ENCODE measurements at regions not wholly inside any gene's neighbourhood (a gene's known extent, or its start where the extent isn't known, plus 50 kb on each side); places are given as distances from the start of the nearest gene placed in this dataset.
"Not testable (repeated sequence)": the region's sequence is repeated elsewhere in the genome, so short reads cannot be mapped to it uniquely, and the experiment has no call there.

DNA sequence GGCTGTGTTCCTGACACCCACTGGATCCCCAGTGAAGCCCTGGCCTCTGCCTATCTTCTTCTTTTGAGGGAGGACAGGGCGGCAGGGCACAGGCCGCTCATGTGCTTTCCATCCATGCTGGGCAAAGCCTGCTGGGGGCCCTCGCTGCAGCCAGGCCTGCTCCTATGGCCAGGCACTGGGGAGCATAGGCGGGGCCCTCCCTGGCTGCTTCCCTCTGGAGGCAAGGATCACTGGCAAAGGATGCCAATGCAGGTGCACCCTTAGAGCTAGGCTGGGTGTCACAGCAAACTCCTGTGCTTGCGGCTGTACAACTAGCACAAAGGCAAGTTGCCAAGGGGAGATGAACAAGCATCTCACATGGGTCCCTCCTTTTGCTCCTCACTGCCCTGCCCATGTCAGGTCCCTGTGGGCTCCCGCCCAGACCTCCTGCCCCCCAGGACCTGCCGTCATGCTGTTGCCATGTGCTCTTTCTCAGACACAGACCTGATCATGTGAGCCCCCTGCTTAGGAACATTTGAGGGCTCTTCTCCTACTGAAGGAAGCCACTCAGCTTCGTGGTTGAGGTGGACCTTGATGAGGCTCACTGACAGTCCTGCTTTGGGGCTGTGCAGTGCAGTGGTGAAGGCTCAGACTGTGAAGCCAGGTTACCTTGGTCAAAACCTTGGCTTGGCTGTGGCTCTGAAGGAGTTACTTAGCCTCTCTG is 393.6 kb downstream of the PTPRU start:
- intact Hi-C loops (cut with DNase I), result no loop called here
- no peak for ATAC-seq
- no peak for DNase-seq (ENCODE audit: low spot score)

DNA sequence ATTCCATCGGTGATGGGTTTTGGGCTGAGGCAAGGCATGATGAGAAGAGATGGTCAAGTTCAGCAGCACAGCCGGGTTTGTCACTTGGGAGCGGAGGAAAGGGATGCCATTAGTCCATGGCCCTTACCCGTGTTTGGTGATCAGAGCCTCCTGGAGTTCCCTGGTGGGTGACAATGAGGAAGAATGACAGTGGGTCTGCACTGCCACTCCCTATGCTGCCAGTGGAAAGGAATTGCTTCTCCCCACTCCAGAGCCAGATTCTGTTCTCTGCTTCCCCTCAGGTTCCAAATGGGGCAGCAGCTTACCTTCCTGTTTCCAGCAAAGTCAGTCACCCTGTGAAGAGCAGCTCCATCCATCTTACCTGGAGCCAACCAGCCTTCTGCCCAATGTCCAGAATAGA is 393.1 kb downstream of the PTPRU start:
- ATAC-seq (no peak), DNase-seq (ENCODE audit: low spot score) (no peak)
- intact Hi-C loops (cut with DNase I), result no loop called here

DNA sequence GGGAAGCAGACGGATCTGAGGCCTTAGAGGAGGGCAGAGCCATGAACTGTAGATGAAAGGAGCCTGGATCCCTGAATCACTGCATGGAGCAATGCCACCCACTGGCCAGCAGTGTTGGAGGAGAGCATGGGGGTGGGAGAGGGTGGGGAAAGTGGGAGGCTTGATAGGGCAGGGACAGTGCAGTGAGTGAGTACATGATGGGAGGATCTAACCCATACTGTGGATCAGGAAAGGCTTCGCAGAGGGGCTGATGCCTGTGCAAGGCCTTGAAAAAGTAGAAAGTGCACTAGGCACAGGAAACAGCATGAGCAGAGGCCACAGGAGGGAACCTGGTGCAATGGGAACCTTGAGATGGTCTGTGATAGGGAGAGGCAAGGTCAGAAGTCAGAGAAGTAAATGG is 391.9 kb downstream of the PTPRU start:
- intact Hi-C loops (cut with DNase I), result no loop called here
- no peak for DNase-seq (ENCODE audit: low spot score)
- no peak for ATAC-seq

DNA sequence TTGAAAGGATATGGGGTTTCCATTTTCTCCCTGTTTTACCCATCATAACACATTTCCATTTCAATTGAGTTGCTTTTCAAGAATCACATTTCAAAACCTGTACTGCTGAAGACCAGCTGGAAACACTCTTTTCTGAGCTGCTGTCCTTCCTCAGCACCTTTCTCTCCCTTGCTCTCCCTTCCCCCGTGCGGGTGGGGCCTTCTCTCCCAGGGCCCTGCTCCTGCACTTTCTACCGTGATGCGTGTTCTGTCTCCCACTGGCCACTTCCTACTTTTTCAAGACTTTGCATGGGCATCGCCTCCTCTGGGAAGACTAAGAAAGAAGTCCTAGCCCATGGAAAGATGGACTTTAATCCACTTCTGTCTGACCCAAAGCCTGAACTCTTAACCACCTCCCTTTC is 390.4 kb downstream of the PTPRU start:
- intact Hi-C loops (cut with DNase I), result no loop called here
- ATAC-seq, result no peak
- no peak for DNase-seq (ENCODE audit: low spot score)

DNA sequence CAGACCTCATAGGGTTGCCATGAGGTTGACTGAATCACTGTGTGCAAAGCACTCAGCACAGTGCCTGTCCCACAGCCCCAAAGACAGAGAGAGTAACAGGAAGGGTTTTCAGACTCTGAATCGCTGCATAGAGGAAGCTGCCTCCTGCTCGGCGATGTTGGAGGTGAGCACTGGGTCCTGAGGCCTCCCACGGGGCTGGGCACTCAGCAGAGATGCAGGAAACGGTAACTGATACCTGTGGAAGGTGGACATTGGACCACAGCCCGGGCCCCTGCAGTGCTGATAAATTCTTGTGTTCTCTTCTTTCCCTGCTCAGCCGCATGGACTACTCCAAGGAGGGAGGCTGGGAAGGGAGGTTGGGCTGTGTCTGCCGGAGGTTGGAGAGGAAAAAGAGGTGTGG is 389.7 kb downstream of the PTPRU start:
- intact Hi-C loops (cut with DNase I), result no loop called here
- DNase-seq (ENCODE audit: low spot score) (no peak), ATAC-seq (no peak)

DNA sequence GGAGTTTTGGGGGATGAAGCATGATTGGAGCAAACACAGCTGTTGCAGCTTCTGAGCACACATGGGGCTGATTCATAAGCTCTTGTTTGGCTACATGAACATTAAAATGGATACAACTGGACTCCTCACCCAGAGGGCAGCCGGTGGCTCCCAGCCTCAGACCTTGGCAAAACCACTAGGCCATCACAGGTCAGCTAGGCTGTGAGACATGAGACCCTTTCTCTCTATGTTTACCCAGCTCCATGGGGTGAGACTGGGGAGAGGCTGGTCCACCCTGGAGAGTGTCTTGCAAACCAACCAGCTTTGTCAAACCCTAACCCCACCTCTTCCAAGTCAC is 388.7 kb downstream of the PTPRU start:
- DNase-seq (ENCODE audit: low spot score) (no peak), ATAC-seq (no peak)
- intact Hi-C loops (cut with DNase I), result no loop called here

DNA sequence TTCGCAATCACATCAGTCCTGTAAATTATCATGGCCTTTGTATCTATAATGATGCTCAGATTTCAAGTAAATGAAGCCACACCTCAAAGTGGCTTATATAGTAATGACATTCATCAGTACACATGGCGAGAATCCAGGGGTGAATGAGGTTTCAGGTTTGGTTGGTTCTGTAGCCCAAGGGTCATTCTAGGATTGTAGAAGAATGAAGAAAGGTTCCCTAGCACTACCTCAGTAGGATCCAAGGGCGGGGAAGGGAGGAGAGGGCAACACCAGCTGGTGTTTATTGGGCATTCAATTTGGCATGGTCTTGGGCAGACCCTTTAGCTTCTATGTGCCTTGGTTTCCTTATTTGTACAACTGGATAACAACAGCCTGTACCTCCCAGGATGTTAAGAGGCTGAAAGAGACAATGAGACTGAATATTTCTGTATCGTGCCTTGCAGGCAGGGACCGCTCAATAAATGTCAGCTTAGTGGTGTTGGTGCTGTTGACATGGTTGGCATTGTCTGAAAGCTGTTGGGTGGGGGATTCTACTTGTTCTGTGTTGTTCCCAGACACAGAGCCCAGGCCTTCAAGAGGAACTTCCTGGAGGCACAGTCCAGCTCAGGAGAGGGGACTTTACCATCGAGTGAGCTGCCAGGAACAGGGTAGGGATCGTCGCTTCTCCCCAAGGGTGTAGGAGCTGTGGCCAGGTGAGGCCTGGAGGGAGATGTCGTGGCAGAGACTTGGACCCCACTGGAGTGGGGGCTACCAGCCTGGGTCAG is 388.2 kb downstream of the PTPRU start:
- DNase-seq (ENCODE audit: low spot score), result no peak
- intact Hi-C loops (cut with DNase I), result no loop called here
- no peak for ATAC-seq

DNA sequence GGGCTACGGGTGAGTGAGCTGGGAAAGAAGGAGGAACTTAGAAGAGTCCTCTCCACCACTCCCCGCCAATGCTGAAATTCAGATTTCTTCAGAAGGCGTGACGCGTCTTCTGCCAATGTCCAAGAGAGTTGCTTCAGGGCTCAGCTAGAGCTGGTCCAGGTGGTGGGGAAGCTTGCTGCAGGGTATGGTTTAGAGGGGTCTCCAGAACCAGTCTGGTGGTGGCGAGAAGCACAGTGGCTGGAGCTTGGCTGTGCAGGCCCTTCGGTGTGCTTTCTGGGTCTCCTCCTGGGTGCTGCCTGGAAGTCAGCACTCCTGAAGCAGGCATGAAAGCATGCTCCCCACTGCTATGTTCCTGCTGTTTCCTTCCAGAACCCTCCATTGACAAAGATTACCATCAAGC is 387.2 kb downstream of the PTPRU start:
- no peak for DNase-seq (ENCODE audit: low spot score)
- ATAC-seq, result no peak
- intact Hi-C loops (cut with DNase I), result no loop called here

DNA sequence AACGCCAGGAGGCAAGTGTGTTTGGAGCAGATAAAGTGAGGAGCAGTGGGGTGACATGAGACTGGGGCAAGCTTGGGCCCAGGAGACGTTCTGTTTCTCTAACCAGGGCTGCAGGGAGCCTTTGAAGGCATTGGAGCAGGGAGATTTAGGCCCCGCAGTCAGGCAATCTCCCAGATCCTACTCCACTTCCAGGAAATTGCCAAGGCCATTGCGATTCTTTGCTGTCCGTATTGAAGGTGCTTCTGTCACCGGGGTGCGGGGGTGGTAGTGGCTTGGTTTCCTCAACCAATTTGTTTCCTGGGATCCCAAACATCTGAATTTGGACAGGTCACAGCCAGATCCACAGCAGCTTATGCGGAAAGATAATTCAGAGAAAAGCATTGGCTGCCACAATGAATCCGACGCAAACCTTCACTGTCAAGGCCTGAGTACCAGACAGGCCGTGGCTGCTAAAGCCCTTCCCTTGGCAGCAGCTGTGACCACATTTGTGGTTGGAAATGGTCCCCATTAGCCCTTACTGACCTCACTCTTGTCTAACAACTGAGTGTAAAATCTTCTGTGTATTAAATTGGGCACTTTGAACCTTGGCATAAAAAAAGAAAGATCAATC is 385.6 kb downstream of the PTPRU start:
- intact Hi-C loops (cut with DNase I), result no loop called here
- ATAC-seq (no peak), DNase-seq (ENCODE audit: low spot score) (no peak)

DNA sequence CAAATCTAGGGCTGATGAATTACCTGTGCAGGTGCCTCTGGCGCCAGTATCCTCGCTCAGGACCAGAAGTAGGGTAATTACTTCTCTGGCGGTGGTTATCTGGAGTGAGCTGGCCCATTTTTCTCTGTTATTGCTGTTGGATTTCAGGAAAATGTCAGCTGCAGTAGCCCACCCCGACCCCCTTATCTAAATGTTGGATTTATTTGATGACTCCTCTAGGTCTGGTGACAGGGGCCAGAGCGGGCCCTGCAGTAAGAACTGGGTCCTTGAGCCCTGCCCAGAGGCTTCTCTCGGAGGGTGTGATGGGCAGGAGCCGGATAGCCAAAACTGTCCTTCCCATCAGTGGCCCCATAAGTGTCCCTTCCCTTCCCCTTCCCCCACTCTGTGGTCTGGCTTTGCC is 384.3 kb downstream of the PTPRU start:
- ATAC-seq (no peak), DNase-seq (ENCODE audit: low spot score) (no peak)
- intact Hi-C loops (cut with DNase I), result no loop called here

DNA sequence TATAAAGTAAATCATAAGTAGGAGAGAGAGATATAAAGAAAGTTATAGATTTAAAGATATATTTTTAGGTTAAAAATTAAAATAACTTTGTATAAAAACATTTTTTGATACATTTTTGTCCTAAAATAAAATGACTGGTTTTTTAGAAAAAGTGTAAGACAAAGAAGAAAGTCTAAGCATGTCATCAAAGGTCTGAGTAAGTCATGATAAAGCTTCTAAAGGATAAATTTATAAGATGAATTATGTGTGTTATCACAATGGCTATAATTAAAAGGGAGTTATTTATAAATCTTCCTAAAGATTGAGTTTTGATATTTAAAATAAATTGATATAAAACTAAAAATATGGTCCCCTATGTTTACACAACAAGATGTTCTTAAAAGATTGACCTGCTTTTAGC is 370.9 kb downstream of the PTPRU start:
- DNase-seq (ENCODE audit: low spot score), result no peak
- ATAC-seq, result no peak
- intact Hi-C loops (cut with DNase I), result no loop called here

DNA sequence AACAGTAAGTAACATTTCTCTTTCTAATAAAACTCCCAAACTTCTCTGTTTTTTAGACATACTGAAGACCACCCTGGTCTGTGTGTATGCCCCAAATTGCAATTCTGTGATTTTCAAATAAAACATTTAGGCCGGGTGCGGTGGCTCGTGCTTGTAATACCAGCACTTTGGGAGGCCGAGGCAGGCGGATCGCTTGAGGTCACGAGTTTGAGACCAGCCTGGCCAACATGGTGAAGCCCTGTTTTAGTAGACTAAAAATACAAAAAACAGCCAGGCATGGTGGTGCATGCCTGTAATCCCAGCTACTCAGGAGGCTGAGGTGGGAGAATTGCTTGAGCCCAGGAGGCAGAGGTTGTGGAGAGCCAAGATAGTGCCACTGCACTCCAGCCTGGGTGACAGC is 368.5 kb downstream of the PTPRU start:
- ATAC-seq; DNase-seq (ENCODE audit: low spot score); intact Hi-C loops (cut with DNase I): not testable (repeated sequence)

DNA sequence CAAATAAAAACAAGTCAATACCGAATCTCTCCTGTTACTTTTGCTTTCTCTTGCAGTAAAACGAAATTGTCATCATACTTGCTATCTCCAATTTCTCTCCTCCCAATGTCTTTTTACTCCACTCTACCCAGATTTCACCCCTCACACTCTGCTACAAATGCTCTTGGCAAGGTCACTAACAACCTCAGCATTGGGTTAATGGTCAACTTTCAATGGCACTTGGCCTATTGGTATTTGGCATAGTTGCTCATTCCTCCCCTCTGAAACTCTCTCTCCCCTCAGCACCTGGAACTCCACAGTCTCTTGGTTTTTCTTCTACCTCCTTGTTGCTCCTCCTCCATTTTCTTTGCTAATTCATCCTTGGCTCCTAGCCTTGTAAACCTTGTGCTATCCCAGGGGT is 367.3 kb downstream of the PTPRU start:
- intact Hi-C loops (cut with DNase I), result no loop called here
- no peak for ATAC-seq
- no peak for DNase-seq (ENCODE audit: low spot score)

DNA sequence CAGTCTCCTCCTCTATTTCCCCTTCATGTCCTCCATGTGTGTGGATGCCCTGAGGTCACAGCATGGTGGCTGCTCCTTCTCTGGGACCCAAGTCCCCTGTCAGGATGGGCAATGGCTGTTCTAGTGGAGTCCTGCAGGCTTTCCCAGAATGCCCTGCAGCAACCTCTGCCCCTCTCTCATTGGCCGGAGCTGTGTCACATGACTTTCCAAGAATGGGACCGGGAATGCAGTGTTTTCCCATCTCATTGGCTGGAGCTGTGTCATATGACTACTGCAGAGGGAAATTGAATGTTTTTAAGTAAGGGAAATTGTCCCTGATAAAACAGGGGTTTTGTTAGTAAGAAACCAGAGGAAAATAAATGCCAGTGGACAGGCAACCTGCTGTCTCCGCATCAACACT is 365.9 kb downstream of the PTPRU start:
- no peak for DNase-seq (ENCODE audit: low spot score)
- intact Hi-C loops (cut with DNase I), result no loop called here

DNA sequence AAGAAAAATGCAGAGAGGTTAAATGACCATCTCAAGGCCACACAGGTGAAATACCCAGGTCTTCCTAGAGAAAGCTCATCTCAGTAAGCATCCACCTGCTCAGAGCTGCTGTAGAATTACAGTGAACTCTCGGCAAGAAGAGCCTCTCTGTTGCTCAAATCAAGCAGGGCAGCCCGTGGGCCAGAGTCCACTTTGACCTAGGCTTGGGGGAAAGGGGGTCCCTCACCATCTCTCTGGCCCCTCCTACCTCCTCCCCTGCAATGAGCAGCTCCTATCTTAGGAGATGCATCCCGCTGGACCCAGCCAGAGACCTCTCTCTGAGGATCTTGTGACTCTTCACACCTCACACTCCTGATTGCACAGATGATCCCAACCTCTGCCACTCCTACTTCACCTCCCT is 364.7 kb downstream of the PTPRU start:
- ATAC-seq (no peak), DNase-seq (ENCODE audit: low spot score) (no peak)
- intact Hi-C loops (cut with DNase I), result no loop called here

More for the DNA sequence above, 365.9 kb downstream of the PTPRU start:
- no peak for ATAC-seq

DNA sequence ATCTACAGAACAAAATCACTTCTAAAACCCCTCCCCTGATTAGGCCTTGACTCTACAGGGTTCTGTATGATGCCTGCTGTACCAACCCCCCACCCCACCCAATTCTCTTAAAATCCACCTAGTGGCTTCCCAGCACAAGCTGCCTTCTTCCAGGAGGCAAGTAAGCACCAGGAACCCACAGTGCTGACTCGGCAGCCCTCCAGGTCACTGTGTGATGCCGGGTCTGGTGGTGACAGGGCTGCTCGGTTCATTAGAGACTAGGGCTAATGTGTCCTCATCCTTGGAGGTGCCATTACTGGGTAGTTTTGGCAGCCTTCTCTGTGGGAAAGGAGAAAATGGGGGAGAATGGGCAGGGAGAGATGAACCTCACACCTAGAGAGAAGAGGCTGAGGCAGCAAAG is 363.5 kb downstream of the PTPRU start:
- intact Hi-C loops (cut with DNase I), result no loop called here
- DNase-seq (ENCODE audit: low spot score), result no peak
- ATAC-seq, result no peak

DNA sequence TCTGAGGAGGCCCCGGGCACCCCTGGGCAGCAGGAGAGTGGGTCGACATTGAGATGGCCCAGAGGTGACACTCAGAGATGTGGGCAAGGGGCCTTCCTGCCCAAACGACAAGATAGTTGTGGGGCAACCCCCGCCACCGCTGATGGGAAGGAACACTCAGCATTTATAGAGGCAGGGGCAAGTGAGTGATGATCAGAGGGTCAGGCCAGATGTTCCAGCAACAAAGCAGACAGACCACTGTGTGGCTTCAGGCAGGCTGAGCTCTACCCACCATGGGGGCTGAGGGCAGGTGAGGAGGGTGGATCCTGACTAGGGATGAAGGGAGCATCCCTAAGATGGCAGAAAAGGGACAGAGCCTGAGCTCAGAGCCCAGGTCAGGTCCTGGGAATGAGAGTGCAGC is 362.7 kb downstream of the PTPRU start:
- no peak for ATAC-seq
- DNase-seq (ENCODE audit: low spot score), result no peak
- intact Hi-C loops (cut with DNase I), result no loop called here

DNA sequence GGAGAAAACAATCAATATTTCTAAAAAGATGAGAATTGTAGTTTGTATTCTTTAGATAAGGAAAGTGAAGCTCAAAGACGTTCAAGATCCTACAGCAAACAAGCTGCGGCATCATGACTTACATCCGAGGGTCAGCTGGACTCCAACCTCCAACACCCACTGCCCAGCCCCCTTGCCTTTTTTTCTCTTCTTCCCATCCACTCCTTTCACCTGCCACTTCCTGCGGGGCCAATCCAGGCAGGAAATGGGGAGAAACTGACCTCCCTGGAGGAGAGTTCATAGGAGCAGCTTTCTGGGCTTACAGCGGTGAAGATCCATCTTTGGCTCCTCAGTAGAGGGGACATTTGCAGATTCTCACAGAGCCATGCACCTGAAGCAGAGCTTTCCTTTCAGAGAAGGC is 361.5 kb downstream of the PTPRU start:
- intact Hi-C loops (cut with DNase I), result no loop called here
- ATAC-seq, result no peak
- DNase-seq (ENCODE audit: low spot score), result no peak

DNA sequence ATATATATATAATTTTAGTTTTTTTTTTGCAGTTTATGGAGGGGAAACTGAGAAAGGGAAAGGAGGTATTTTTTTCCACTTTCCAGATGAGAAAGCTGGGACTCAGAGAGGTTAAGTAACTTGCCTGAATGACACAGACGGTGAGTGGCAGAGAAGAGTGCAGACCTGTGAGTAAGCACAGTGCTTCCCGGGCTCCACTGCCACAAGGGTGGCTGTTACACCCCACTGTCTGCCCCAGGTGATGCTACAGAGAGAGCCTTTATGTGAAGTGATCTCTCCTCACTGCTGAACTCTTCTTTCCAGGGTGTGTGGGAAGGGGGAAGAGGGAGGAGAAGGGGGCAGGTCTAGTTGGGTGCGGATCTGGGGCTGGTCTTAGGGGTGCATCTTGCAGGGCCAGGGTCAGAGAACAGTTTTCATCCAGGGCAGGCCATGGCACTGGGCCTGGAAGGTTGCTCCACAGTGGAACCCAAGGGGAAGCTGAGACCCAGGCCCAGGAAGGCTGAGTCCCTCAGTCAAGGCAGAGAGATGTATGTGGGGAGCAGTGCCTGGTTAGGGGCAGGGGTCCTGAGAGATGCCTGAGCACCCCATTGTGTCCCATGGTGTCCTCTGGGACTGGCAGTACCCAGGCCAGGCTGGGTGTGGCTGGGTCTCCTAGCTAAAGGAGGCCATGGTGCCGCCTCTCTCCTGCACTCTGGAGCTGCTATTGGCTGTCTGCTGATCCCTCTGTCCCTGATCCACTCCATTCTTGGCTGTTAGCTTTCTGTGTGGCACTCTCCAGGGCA is 357.5 kb downstream of the PTPRU start:
- no peak for DNase-seq (ENCODE audit: low spot score)
- ATAC-seq, result no peak
- intact Hi-C loops (cut with DNase I), result no loop called here

DNA sequence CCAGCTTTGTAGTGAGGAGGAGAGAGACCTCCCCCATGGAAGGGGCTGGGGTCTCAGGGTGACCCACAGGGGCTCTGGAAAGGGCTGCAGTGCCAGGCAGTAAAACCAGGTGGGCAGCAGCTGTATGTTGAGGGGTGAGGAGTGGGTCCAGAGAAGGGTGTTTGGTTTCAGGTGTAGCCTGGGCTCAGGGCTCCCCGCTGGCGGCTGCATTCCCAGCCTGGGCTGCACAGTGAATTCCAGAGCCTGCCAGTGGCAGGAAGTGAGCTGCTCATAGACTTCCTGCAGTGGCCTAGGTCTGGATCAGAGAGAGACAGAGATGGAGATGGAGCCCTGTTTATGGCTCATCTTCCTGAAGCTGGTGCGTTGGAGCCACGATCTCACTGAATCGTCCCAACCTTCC is 356.4 kb downstream of the PTPRU start:
- DNase-seq (ENCODE audit: low spot score), result no peak

More for the DNA sequence above, 356.4 kb downstream of the PTPRU start:
- ATAC-seq, result no peak
- intact Hi-C loops (cut with DNase I), result no loop called here

All from sciatic nerve (tissue), 2 donors.